Stromal cell of bone marrow (primary cell): ENCODE measurements at regions not wholly inside any gene's neighbourhood (a gene's known extent, or its start where the extent isn't known, plus 50 kb on each side); places are given as distances from the start of the nearest gene placed in this dataset.
A peak's percentile ranks its signal among the peaks of the same experiment; 100 is the strongest.
"Not testable (repeated sequence)": the region's sequence is repeated elsewhere in the genome, so short reads cannot be mapped to it uniquely, and the experiment has no call there.

Experiments
- DNase-seq: peaks from one replicate; pipeline ENCODE4 v3.0.0-alpha.2; 2012; ENCODE audit warnings: low read depth

DNA sequence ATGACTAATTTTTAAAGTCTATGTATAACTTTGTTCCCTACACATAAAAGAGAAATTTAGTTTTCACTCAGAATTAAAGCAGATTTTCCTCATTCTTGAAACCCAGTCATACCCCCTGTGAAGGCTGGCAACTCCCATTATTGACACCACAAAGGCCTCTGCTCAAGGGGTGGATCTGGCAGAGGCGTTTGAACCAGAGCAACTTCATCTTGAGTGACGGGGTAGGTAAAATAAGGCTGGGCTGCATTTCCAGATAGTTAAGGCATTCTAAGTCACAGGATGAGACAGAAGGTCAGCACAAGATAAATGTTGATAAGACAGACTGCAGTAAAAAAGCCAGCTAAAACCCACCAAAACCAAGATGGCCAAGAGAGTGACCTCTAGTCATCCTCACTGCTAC is 177.2 kb upstream of the OR13F1 start:
- no peak for DNase-seq

GRCh38 chr9:104329245-104329644 is 174.8 kb upstream of the OR13F1 start:
- no peak for DNase-seq

GRCh38 chr9:104330841-104331240 is 173.2 kb upstream of the OR13F1 start:
- no peak for DNase-seq

DNA sequence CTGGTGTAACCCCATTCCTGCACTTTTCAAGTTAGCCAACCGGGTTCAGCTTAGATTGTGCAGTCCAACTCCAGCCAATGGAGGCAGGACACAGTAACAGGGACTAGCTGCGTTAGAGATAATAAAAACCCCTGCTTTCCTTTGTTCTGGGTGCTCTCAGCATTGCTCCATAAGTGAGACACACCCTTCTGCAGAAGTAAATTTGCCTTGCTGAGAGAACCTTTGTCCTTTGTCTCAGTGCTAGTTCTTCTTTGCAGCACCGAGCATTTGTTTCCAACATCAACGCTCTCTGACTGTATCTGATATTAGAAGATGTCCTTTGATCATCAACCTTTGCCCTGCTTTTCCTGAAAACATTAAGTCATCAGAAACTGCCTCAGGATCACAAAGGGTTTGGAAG is 169.5 kb upstream of the OR13F1 start:
- DNase-seq = no peak

- no peak for DNase-seq
These were observed 164.4 kb upstream of the OR13F1 start for GRCh38 chr9:104339692-104340091.

GRCh38 chr9:104342552-104342951 is 161.5 kb upstream of the OR13F1 start:
- no peak for DNase-seq

- no peak for DNase-seq
These were observed 159.0 kb upstream of the OR13F1 start for GRCh38 chr9:104345061-104345460.

- no peak for DNase-seq
These were observed 153.5 kb upstream of the OR13F1 start for GRCh38 chr9:104350541-104350940.

- no peak for DNase-seq
These were observed 152.3 kb upstream of the OR13F1 start for GRCh38 chr9:104351726-104352125.

DNA sequence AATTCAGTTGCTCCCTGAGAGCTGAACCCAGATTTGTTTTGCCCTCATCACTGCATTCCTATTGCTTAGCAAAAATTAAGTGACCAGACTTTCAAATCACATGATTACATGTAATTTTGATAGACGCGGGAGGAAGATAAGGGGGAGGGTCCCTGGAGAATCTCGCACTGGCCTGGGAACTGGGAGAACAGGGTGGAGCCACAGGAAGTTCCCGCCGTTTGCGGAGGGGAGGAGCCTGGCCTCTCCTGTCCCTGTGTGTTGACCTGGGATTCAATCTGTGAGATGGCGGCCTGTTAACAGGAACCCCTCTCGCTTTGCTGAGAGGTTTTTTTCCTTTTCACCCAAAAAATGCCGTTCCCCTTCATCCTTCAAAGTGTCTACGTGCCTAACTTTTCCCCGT is 142.9 kb upstream of the OR13F1 start:
- no peak for DNase-seq

- DNase-seq = no peak
These were observed 141.1 kb upstream of the OR13F1 start for GRCh38 chr9:104362912-104363472.

- no peak for DNase-seq
These were observed 136.6 kb upstream of the OR13F1 start for GRCh38 chr9:104367507-104367906.

GRCh38 chr9:104368318-104368717 is 135.7 kb upstream of the OR13F1 start:
- not testable (repeated sequence) for DNase-seq

DNA sequence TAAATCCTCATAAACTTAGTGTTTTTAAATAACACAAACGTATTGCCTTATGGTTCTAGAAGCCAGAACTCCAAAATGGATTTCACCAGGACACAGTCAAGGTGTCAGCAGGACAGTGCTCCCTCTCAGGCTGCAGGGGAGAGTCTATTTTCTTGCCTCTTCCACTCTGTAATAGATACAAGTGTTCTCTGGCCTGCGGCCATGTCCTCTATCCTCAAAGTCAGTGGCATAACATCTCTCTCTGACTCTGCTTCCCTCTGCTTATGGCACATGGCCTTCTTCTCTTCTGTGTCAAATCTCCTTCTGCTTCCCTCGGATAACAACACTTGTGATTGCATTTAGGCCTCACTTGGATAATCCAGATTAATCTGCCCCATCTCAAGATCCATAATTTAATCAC is 129.4 kb upstream of the OR13F1 start:
- DNase-seq = no peak

GRCh38 chr9:104386013-104386412 is 118.0 kb upstream of the OR13F1 start:
- DNase-seq = no peak

GRCh38 chr9:104386425-104387069 is 117.5 kb upstream of the OR13F1 start:
- DNase-seq = peak; percentile 21

GRCh38 chr9:104388071-104388470 is 116.0 kb upstream of the OR13F1 start:
- no peak for DNase-seq

DNA sequence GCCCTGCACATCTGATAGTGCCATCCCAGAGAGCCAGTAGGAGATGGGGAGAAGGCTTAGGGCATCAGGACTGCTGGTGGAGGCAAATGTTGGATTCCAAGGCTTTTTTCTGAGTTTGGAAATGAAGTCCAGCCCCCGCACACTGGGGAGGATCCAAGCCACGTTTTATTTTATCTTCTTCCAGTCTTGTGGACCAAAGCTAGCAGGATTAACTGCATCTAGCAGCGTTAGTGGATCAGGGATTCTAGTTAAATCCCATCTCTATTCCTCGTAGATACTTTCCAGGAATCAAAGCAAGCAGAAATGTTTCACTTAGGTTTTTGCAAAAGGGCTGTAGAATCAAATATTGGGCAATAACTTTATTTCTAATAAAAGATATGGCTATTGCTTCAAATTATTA is 114.7 kb upstream of the OR13F1 start:
- no peak for DNase-seq

- DNase-seq = not testable (repeated sequence)
These were observed 109.2 kb upstream of the OR13F1 start for GRCh38 chr9:104394901-104395300.

- no peak for DNase-seq
These were observed 91.8 kb upstream of the OR13F1 start for GRCh38 chr9:104412238-104412637.

DNA sequence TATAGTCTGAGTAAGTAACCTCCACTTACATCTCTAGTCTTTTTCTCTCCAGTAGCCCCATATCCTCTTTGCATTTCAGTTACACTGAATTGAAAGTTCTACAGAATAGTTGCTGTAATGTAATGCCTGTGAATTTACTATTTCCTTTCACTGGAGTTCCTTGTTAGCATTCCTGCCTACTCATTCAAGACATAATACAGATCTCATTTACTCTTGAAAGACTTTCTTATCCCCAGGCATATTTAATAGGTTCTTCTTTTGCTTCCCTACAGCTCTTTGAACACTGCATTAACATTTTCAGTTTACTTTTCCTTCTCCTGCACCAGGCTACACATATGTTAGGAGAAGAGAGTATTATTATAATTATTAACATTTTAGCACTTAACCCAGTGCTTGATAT is 87.6 kb upstream of the OR13F1 start:
- no peak for DNase-seq

GRCh38 chr9:104417296-104417695 is 86.8 kb upstream of the OR13F1 start:
- no peak for DNase-seq

DNA sequence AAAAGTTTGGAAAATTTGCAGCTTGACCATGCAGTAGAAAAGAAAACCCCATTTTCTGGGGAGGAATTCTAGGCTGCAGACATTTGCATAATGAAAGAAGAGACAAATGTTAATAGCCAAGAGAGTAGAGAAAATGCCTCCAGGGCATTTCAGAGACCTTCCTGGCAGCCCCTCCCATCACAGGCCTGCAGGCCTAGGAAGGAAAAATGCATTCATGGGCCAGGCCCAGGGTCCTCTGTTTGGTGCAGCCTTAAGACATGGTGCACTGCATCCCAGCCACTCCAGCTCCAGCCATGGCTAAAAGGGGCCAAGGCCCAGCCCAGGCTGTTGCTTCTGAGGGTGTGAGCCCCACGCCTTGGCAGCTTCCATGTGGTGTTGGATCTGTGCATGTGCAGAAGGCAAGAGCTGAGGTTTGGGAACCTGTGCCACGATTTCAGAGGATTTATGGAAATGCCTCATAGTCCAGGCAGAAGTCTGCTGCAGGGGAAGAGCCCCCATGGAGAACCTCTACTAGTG is 75.0 kb upstream of the OR13F1 start:
- no peak for DNase-seq

GRCh38 chr9:104435059-104435458 is 69.0 kb upstream of the OR13F1 start:
- no peak for DNase-seq
